OCI-LY3 (cell line): ENCODE measurements at regions not wholly inside any gene's neighbourhood (a gene's known extent, or its start where the extent isn't known, plus 50 kb on each side); places are given as distances from the start of the nearest gene placed in this dataset.

Source experiments
- H2AFZ ChIP-seq: fragments of 200-600, 300-600 bp; shearing (Covaris generic); 2 replicates; pipeline ENCODE4 v1.6.0; 2014; ENCODE audit warnings: antibody characterized with exemption, low read depth, low read length
- H3K27ac ChIP-seq: fragments of 200-600, 300-600 bp; sonication (generic); 2 replicates; pipeline ENCODE4 v1.5.1; 2014; ENCODE audit warnings: mild to moderate bottlenecking, low read length, moderate library complexity, mixed read lengths
- H3K27me3 ChIP-seq: fragments of 200-600, 300-600 bp; sonication (generic); 2 replicates; pipeline ENCODE4 v1.6.1; 2014; ENCODE audit warnings: low read depth, low read length, mixed read lengths
- H3K36me3 ChIP-seq: fragments of 200-600, 300-600 bp; sonication (generic); replicated peaks from 2 replicates; pipeline ENCODE3; 2014; ENCODE audit warnings: low read depth, low read length, mixed read lengths
- H3K4me1 ChIP-seq: fragments of 300-600, 200-600 bp; sonication (generic); 2 replicates; pipeline ENCODE4 v1.6.1; 2014; ENCODE audit warnings: low read length, mixed read lengths
- H3K4me2 ChIP-seq: fragments of 200-600, 300-600 bp; sonication (generic); 2 replicates; pipeline ENCODE4 v1.6.1; 2014; ENCODE audit warnings: low read length, mixed read lengths
- H3K4me3 ChIP-seq: fragments of 300-600, 200-600 bp; sonication (generic); 2 replicates; pipeline ENCODE4 v1.5.1; 2014; ENCODE audit warnings: antibody characterized with exemption, mild to moderate bottlenecking, low read length, moderate library complexity
- H3K79me2 ChIP-seq: fragments of 300-600, 200-600 bp; shearing (Covaris generic); 2 replicates; pipeline ENCODE4 v1.6.1; 2014; ENCODE audit warnings: mild to moderate bottlenecking, low read length, mixed read lengths
- H3K9ac ChIP-seq: fragments of 300-600, 200-600 bp; shearing (Covaris generic); 2 replicates; pipeline ENCODE4 v1.6.0; 2014; ENCODE audit warnings: mild to moderate bottlenecking, low read length, moderate library complexity
- H3K9me3 ChIP-seq: fragments of 200-600, 300-600 bp; shearing (Covaris generic); 2 replicates; pipeline ENCODE4 v1.6.1; 2014; ENCODE audit warnings: low read length, mixed read lengths; ENCODE audit not compliant: insufficient read depth
- H4K20me1 ChIP-seq: fragments of 200-600, 300-600 bp; sonication (generic); 2 replicates; pipeline ENCODE4 v1.6.1; 2016; ENCODE audit warnings: low read length, mixed read lengths; ENCODE audit not compliant: insufficient read depth
- CTCF ChIP-seq: fragments of 200-600, 300-600 bp; sonication (generic); IDR thresholded peaks from 2 replicates; pipeline ENCODE4 v1.5.1; 2014; ENCODE audit warnings: antibody characterized with exemption, low read length, low read depth
- EZH2phosphoT487 ChIP-seq: fragments of 200-600 bp; shearing (Covaris generic); IDR thresholded peaks from 2 replicates; pipeline ENCODE4 v1.6.1; 2018; ENCODE audit warnings: antibody characterized with exemption, mixed run types, low read depth

GRCh38 chr5:84861306-84861705 lies 476.6 kb upstream of the EDIL3 start:
- H3K79me2 ChIP-seq, result no peaks in the 10 kb centered on the region
- no peak overlapping the region for H2AFZ ChIP-seq
- H3K4me2 ChIP-seq, result no peak overlapping the region
- H3K27me3 ChIP-seq, result no peaks in the 10 kb centered on the region
- H3K4me1 ChIP-seq, result peaks cover 8% of the 10 kb centered on the region; the same call in 1 of the 2 replicates
- H3K9ac ChIP-seq, result no peak overlapping the region
- H3K9me3 ChIP-seq, result no peaks in the 10 kb centered on the region
- H3K36me3 ChIP-seq, result no peaks in the 10 kb centered on the region
- no peaks in the 10 kb centered on the region for H4K20me1 ChIP-seq
- TF ChIP-seq EZH2phosphoT487, result no peak
- no peak for TF ChIP-seq CTCF
- H3K27ac ChIP-seq, result no peak overlapping the region
- H3K4me3 ChIP-seq, result no peak overlapping the region

GRCh38 chr5:84859056-84859455 lies 474.4 kb upstream of the EDIL3 start:
- no peak overlapping the region for H3K4me3 ChIP-seq
- H4K20me1 ChIP-seq, result no peaks in the 10 kb centered on the region
- H3K4me2 ChIP-seq, result no peak overlapping the region
- H3K36me3 ChIP-seq, result no peaks in the 10 kb centered on the region
- H3K9me3 ChIP-seq, result no peaks in the 10 kb centered on the region
- H3K27ac ChIP-seq, result no peak overlapping the region
- H3K27me3 ChIP-seq, result no peaks in the 10 kb centered on the region
- H2AFZ ChIP-seq, result no peak overlapping the region
- H3K4me1 ChIP-seq, result peaks cover 8% of the 10 kb centered on the region; the same call in 1 of the 2 replicates
- TF ChIP-seq CTCF, result no peak
- TF ChIP-seq EZH2phosphoT487, result no peak
- H3K9ac ChIP-seq, result no peak overlapping the region
- no peaks in the 10 kb centered on the region for H3K79me2 ChIP-seq

GRCh38 chr5:84831701-84832100 lies 447.0 kb upstream of the EDIL3 start:
- no peaks in the 10 kb centered on the region for H3K27me3 ChIP-seq
- TF ChIP-seq CTCF (no peak), EZH2phosphoT487 (no peak)
- no peak overlapping the region for H3K27ac ChIP-seq
- H3K4me3 ChIP-seq, result no peak overlapping the region
- H4K20me1 ChIP-seq, result no peaks in the 10 kb centered on the region
- H2AFZ ChIP-seq, result no peak overlapping the region
- no peaks in the 10 kb centered on the region for H3K9me3 ChIP-seq
- no peaks in the 10 kb centered on the region for H3K4me1 ChIP-seq
- H3K9ac ChIP-seq, result no peak overlapping the region
- no peaks in the 10 kb centered on the region for H3K79me2 ChIP-seq
- no peak overlapping the region for H3K4me2 ChIP-seq
- no peaks in the 10 kb centered on the region for H3K36me3 ChIP-seq

GRCh38 chr5:84830265-84830664 lies 445.6 kb upstream of the EDIL3 start:
- H3K79me2 ChIP-seq, result no peaks in the 10 kb centered on the region
- no peaks in the 10 kb centered on the region for H3K27me3 ChIP-seq
- H3K4me2 ChIP-seq, result no peak overlapping the region
- no peak overlapping the region for H3K9ac ChIP-seq
- no peak overlapping the region for H3K27ac ChIP-seq
- H2AFZ ChIP-seq, result no peak overlapping the region
- H3K9me3 ChIP-seq, result no peaks in the 10 kb centered on the region
- no peaks in the 10 kb centered on the region for H4K20me1 ChIP-seq
- TF ChIP-seq EZH2phosphoT487, result no peak
- TF ChIP-seq CTCF, result no peak
- no peaks in the 10 kb centered on the region for H3K4me1 ChIP-seq
- H3K36me3 ChIP-seq, result no peaks in the 10 kb centered on the region
- no peak overlapping the region for H3K4me3 ChIP-seq
